Neural cell (in vitro differentiated cells): ENCODE measurements at regions not wholly inside any gene's neighbourhood (a gene's known extent, or its start where the extent isn't known, plus 50 kb on each side); places are given as distances from the start of the nearest gene placed in this dataset.

ENCODE experiments used
- TF ChIP-seq, protein P1 (sequence below): IDR thresholded peaks from 2 replicates; pipeline ENCODE4 v1.6.1; 2012; ENCODE audit warnings: borderline replicate concordance
- TF ChIP-seq, protein P2 (sequence below): fragments of 450-650 bp; IDR thresholded peaks from 2 replicates; pipeline ENCODE4 v1.5.1; 2014; ENCODE audit warnings: antibody characterized with exemption, mild to moderate bottlenecking, moderate library complexity; ENCODE audit not compliant: poor library complexity, severe bottlenecking

DNA sequence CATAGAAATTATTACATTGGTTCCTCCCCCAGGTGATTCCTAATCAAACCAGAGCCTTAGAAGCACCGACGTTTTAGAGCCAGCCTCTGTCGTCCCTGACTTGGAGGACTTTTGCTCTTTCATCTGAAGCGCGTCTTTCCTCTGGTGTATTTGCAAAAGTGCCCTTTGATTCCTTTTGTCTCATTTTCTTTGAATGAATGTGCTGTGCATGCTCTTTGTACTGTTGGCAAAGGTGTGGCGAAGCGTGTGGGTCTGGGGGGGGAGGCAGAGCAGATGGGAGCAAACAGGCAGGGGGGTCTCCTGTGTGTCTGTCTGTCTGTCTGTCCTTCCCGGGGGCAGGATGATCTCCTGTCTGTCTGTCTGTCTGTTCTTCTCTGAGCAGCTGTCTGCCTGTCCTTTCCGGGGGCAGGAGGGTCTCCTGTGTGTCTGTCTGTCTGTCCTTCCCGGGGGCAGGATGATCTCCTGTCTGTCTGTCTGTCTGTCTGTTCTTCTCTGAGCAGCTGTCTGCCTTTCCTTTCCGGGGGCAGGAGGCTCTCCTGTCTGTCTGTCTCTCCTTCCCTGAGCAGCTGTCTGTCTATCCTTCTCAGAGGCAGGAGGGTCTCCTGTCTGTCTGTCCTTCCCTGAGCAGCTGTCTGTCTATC is 205.5 kb upstream of the MYT1L start:
- TF ChIP-seq, protein P1, sequence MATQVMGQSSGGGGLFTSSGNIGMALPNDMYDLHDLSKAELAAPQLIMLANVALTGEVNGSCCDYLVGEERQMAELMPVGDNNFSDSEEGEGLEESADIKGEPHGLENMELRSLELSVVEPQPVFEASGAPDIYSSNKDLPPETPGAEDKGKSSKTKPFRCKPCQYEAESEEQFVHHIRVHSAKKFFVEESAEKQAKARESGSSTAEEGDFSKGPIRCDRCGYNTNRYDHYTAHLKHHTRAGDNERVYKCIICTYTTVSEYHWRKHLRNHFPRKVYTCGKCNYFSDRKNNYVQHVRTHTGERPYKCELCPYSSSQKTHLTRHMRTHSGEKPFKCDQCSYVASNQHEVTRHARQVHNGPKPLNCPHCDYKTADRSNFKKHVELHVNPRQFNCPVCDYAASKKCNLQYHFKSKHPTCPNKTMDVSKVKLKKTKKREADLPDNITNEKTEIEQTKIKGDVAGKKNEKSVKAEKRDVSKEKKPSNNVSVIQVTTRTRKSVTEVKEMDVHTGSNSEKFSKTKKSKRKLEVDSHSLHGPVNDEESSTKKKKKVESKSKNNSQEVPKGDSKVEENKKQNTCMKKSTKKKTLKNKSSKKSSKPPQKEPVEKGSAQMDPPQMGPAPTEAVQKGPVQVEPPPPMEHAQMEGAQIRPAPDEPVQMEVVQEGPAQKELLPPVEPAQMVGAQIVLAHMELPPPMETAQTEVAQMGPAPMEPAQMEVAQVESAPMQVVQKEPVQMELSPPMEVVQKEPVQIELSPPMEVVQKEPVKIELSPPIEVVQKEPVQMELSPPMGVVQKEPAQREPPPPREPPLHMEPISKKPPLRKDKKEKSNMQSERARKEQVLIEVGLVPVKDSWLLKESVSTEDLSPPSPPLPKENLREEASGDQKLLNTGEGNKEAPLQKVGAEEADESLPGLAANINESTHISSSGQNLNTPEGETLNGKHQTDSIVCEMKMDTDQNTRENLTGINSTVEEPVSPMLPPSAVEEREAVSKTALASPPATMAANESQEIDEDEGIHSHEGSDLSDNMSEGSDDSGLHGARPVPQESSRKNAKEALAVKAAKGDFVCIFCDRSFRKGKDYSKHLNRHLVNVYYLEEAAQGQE = no peak
- TF ChIP-seq, protein P2, sequence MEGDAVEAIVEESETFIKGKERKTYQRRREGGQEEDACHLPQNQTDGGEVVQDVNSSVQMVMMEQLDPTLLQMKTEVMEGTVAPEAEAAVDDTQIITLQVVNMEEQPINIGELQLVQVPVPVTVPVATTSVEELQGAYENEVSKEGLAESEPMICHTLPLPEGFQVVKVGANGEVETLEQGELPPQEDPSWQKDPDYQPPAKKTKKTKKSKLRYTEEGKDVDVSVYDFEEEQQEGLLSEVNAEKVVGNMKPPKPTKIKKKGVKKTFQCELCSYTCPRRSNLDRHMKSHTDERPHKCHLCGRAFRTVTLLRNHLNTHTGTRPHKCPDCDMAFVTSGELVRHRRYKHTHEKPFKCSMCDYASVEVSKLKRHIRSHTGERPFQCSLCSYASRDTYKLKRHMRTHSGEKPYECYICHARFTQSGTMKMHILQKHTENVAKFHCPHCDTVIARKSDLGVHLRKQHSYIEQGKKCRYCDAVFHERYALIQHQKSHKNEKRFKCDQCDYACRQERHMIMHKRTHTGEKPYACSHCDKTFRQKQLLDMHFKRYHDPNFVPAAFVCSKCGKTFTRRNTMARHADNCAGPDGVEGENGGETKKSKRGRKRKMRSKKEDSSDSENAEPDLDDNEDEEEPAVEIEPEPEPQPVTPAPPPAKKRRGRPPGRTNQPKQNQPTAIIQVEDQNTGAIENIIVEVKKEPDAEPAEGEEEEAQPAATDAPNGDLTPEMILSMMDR = no peak
